A673 (cell line): ENCODE measurements at regions not wholly inside any gene's neighbourhood (a gene's known extent, or its start where the extent isn't known, plus 50 kb on each side); places are given as distances from the start of the nearest gene placed in this dataset.

Experiments used
- EZH2 ChIP-seq: fragments of 200-600 bp; sonication (generic); IDR thresholded peaks from 2 replicates; pipeline ENCODE4 v1.6.1; 2017; ENCODE audit warnings: borderline replicate concordance, low read depth, mild to moderate bottlenecking, mixed read lengths, antibody characterized with exemption, low read length; ENCODE audit not compliant: poor library complexity, severe bottlenecking
- TF ChIP-seq, protein P1 (sequence below): fragments of 300-800, 200-600 bp; sonication (generic); conservative IDR thresholded peaks from 2 replicates; pipeline ENCODE4 v1.5.1; 2017; ENCODE audit warnings: low read depth, mild to moderate bottlenecking, antibody characterized with exemption, low read length, moderate library complexity, mixed read lengths

DNA sequence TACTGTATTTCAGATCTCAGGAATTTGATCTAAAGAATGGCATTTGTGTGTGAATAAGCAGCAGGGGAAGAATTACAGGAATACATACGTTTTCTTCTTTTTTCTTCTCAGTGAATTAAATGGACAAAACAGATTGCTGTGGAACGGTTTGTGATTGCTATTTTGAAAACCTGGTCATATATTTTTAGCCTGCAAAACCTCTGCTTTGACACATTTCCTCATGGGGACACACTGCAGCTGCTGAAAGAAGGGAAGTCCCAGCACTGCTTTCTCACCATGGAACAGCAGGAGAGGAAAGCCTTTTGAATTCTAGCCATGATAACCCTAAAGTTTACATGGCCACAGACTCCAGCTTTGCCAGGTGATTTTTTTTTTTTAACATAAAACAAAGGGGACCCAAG is 315.0 kb downstream of the OXSM start:
- no peak for TF ChIP-seq EZH2
- TF ChIP-seq, protein P1, sequence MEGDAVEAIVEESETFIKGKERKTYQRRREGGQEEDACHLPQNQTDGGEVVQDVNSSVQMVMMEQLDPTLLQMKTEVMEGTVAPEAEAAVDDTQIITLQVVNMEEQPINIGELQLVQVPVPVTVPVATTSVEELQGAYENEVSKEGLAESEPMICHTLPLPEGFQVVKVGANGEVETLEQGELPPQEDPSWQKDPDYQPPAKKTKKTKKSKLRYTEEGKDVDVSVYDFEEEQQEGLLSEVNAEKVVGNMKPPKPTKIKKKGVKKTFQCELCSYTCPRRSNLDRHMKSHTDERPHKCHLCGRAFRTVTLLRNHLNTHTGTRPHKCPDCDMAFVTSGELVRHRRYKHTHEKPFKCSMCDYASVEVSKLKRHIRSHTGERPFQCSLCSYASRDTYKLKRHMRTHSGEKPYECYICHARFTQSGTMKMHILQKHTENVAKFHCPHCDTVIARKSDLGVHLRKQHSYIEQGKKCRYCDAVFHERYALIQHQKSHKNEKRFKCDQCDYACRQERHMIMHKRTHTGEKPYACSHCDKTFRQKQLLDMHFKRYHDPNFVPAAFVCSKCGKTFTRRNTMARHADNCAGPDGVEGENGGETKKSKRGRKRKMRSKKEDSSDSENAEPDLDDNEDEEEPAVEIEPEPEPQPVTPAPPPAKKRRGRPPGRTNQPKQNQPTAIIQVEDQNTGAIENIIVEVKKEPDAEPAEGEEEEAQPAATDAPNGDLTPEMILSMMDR, result no peak
